HL-60/S4 treated with retinoic acid at 250 ng/mL for 4 days and 3 days (cell line): ENCODE measurements at regions not wholly inside any gene's neighbourhood (a gene's known extent, or its start where the extent isn't known, plus 50 kb on each side); places are given as distances from the start of the nearest gene placed in this dataset.

ENCODE experiments used
- in situ Hi-C: fragments of 300-500 bp; cut with MboI; formaldehyde crosslinking; loops from 2 replicates; pipeline ENCODE4 v1.7.0; 2022; ENCODE audit warnings: low sequenced_read_pairs

DNA sequence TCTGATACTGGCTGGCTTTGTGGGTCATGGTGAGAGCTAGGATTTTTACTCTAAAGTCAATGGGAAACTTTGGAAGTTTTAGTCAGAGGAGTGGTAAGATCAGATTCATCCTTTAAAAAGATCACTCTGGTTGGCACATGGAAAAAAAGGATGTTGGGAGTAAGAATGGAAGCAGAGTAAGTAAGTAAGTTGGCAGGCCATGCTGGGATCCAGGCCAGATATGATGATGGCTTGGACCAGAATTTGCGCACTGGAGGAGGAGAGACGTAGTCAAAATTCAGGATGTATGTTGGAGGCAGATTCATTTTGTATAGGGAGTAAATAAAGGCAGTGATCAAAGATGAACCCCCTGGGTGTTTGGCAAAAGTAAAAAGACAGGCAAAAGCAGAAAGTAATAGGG lies 283.3 kb upstream of the THSD7B start:
- in situ Hi-C loops = no loop called here

DNA sequence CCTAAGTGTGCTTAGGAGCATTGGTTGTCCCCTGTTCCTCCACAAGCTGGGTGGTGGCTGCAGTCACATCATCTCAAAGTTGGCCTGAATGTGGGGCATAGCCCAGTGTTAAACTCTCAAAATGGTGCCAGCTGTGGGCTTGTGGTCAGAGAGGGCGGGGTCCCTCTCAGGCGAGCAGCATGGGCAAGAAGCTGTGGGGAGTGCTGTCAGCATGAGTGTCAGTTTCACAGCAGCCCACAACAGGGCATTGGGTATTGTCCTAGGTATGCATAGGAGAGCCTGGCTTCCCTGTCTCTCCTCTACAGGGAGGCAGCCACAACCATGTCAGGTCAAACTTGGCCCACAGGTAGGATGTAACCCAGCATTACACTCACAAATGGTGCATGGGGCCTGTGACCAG lies 285.6 kb upstream of the THSD7B start:
- in situ Hi-C loops = no loop called here

DNA sequence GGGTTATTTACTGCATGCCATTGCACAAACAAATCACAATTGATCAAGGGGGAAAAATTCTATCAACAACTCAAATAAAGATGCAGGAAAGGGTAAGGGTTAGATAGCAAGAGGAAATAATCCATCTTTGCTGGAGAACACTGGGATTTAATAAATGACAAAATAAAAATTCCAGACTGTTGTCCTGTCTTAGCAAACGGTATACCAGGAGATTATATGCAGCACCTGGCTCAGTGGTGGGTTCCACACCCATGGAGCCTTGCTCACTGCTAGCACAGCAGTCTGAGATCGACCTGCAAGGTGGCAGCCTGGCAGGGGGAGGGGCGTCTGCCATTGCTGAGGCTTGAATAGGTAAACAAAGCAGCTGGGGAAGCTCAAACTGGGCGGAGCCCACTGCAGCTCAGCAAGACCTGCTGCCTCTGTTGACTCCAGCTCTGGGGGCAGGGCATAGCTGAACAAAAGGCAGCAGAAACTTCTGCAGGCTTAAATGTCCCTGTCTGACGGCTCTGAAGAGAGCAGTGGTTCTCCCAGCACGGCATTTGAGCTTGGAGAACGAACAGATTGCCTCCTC lies 296.5 kb upstream of the THSD7B start:
- in situ Hi-C loops = no loop called here

DNA sequence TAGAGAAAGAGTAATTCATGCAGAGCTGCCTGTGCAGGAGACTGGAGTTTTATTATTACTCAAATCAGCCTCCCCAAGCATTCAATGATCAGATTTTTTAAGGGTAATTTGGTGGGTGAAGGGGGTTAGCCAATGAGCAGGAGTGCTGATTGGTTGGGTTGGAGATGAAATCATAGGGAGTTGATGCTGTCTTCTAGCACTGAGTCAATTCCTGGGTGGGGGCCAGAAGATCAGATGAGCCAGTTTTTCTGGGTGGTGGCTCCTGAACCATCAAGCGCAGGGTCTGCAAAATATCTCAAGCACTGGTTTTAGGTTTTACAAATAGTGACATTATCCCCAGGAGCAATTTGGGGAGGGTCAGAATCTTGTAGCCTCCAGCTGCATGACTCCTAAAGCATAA lies 312.8 kb upstream of the THSD7B start:
- in situ Hi-C loops = no loop called here

DNA sequence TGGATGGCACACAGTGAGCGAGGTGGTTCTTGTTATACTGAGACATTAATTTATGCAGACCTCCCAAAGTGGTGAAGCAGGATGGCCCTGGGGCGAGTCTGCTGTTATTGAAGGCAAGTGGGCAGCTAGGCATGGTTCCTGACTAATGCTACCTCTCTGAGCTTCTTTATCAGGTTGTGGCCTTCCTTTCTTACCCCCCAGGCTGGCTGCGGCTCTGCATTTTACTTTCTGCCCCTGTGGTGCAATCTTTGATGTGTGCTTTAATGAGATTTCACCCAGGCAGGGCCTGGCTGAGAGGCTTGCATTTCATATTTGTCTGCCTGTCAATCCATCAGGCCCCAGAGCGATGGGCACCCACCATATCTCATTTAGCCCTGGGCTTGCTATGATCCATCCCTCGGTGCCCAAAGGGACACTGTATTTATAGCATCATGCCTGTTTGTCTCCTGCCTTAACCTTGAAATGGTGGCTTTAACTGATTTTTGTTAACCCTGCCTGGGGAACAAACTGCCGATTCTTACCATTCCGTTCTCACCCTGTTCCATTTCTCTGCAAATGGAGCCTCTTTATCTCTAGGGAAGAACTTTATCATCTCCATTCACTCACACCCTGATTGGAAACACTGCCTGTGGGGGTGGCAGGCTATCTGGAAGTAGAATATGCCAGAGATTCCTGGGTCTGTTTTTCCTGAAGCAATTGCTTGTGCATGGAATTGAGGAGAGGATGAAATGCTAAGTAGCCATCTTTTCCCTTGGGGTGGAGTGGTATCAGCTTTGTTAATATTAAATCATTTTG lies 316.2 kb upstream of the THSD7B start:
- in situ Hi-C loops = no loop called here

DNA sequence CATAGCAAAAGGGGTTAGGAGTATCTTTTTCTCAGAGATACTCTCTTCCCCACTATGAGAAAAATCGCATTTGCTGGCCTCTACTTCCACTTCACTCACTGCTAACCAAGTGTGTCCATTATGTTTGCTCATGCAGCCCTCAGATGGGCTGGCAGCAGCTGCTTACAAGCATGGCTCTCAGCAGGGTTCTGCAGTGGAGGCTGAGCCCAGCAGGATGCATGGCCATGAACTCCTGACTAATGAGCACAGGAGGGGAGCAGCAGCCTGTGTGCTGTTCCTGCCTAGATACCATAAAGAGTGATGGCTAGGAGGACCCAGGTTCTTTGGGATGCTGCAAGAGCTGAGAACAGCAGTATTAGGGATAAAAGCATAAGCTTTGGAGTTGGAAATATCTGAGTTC lies 316.9 kb upstream of the THSD7B start:
- in situ Hi-C loops = no loop called here

DNA sequence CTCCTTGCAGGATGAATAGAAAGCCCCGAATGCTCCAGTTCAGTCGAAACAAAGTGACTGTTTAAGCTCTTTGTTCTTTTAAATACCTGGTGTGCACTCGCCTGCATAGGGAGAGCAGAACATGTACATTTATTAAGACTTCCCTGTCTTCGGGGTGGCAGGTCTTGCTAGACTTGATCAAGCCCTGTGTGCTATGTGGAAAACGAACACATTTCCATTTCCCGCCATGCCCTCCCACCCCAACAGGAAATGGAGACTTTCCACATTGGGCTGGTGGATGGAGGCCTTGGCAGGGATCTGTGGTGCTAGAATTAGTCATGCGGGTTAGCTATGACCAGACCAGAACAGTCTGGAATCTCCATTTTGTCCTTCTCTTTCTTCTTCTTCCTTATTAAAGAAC lies 321.0 kb upstream of the THSD7B start:
- in situ Hi-C loops = no loop called here

DNA sequence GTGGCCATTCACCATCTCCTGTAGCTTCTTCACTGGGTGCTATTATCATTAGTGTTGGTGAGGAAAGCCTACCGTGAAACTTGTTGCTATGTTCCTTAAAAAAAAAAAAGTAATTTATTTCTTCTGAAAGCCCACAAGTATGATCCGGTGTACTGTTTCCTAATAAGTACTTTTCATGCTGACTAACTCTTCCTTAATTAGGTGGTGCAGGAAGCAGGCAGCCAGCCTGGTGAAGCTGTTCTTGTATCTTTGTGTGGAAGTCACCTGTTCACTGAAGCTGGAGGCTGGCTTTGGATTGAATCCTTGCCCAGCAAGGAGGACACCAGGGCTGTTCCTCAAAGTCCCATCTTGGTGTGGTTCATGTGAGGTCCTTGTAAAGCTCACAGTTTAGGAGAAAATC lies 321.7 kb upstream of the THSD7B start:
- in situ Hi-C loops = no loop called here

DNA sequence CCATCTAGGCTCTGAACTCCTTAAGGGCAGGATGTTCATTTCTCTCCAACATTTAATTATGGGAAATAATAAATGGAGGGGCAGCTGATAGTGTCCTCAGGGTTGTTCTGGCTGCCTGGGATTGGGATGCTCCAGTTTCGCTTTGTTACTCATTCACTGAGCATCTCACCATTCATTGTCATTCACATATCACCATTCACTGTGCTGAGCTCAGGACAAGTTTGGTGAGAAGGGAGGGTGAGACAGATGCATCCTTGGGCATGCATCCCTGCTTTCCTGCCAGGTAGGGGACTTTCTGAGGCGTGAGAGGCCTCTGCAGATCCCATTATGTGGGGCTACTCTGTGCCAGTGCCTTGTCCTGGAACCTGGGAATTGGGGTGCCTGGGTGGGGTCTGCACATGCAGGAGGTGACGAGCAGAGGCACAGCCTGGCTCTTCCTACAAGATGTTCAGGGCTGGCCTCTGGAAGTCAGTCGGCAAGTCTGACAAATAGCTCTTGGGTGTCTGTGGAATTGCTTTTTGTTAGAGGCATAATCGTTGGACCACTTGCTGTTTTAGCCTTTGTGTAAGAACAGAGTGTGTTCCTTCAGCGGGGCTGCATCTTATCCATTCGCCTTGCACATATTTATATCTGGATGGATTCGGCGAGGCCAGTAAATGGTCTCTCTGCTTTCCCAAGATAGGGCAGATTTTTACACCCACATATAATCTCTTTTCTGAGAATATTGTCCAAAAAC lies 323.2 kb upstream of the THSD7B start:
- in situ Hi-C loops = no loop called here

DNA sequence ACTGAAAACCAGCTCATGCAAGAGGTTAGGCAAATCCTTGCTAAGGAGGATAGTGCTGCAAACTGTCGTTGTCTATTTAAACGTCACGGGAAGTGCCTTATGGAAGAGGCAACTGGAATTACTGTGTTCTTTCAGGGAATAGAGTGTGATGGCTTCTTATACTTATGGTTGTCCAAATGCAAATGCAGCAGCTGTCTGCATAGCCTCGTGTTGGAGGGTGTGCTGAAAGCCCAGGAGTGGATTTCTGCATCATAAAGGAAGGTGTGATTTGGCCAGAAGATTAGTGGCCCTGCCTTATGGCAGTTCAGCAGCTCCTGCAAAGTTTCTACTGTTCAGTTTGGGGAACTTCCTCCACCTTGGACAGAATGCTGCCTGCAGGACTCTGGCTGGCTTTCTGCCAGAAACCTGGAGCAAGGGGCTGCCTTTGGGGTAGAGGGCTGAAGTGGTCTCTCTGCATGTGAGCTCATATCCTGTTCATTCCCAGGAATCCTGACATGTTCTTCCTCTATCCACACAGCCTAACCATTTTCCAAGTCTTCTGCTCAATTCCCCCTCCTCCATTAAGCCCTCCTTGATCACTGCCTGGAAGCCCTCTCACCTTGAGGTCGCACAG lies 321.2 kb upstream of the CXCR4 start:
- in situ Hi-C loops = no loop called here

DNA sequence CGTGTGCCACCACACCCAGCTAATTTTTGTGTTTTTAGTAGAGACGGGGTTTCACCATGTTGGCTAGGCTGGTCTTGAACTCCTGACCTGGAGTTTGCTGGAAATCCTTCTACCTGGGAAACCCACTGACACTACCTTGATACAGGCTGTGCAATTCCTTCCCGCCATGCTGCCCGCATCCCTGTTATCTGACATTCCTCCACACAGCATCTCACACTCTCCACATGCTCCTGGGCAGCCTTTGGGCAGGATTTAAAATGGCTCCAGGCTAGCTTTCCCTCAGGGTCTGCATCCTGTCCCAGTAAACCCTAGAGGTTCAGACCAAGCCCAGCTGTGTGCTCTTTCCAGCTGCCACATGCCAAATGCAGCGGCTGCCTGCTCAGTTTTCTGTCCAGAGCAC lies 319.5 kb upstream of the CXCR4 start:
- in situ Hi-C loops = no loop called here

DNA sequence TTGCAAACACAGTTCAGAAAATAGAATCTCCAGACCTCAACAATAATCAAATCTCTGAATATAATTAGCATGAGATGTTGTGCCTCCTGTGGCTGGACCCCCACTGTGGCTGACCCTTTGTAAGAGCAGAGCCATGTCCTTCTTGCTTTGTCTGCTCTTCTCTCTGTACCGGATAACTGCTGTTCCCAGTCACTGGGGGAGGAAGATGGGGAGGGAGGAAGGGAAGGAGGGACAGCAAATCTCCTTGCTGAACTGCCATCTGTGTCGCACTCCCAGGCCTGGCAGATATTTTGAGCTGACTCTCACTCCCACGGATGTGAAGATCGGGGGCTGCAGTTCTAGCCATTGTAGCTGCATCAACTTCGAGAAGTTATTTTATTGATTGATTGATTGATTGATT lies 319.0 kb upstream of the CXCR4 start:
- in situ Hi-C loops = no loop called here

DNA sequence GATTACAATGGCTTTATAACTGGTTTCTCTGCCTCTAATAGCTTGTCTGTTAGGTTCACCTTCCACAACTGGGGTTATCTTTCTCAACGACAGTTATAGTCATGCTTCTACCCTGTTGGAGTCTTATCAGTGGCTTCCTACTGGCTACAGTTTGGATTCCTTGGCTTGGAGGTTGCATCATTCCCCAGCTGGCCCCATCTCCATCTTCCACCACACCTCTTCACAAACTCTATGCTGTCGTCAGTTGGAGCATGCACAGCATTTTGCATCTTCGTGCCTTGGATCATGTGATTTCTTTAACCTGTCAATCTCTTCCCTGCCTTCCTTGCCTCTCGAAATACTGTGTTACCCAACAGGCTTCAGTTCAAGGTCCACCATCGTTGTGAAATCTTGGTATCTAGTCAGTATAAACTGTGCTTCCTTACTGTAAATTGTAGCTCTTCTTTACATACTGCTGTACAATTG lies 316.3 kb upstream of the CXCR4 start:
- in situ Hi-C loops = no loop called here

DNA sequence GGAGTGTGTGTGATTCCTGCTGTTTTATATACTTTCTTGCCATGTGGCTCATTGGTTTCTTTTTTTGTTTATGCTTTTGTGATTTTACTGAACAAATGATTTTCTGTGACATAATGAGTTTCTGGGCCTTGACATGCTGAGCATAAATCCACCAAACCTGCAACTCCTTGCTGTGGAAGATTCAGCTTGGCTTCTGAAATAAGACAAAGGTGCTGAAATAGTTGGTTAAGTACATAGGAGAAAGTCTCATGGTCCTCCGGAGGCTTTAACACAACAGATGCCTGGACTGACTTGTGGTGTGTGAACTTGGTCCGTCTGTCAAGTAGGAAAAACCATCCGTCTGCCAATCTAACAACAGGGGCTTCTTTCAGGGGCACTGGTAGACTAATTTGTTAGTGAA lies 315.3 kb upstream of the CXCR4 start:
- in situ Hi-C loops = no loop called here

DNA sequence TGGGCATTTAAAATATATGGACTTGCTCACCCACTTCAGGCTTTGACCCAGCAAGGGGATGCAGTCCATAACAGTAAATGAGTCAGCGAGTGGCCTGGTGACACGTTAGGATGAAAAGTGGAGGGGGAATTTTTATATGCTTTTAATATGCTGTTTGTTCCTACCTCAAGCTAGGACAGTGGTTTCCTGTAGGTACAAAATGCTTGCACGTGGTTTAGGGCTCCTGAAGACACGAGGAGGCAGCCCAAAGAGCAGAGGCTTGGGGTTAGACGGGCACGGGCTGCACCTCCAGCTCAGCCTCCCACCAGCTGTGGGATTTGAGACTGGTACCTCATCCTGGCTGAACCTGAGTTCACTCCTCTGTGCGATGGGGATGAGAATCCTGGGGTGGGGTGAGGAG lies 306.2 kb upstream of the CXCR4 start:
- in situ Hi-C loops = no loop called here

DNA sequence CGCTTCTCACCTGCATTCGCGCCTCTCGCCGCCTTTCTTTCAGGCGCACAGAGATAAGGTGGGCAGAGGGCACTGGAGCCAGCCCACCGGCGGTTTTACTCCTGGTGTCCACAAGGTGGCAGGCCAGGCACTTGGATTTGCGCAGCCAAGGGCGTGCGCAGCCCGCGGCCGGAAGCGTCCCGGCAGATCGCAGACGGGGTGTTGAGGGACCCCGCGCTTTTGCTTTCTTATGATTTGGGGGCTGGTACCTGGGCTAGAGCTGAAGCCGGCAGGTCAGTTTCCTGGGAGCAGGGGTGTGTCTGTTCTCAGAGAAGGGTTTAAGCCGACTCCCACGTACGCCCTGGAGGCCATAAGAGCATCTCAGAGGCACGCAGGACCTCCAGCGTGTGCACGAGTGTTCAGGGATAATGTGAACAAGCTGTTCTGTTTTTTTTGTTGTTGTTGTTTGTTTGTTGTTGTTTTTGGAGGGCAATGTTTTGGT lies 305.6 kb upstream of the CXCR4 start:
- in situ Hi-C loops = no loop called here

DNA sequence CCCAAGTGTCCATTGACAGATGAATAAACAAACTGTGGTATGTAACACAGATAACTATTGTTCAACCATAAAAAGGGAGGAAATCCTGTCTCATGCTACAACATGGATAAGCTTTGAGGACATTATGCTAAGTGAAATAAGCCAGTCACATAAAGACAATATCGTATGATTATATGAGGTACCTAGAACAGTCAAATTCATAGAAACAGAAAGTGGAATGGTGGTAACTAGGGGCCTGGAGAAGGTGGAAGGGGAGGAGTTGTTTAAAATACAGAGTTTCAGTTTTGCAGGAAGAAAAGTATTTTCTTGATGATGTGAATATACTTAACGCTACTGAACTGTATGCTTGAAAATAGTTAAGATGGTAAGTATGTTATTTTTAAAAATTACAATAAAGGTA lies 304.6 kb upstream of the CXCR4 start:
- in situ Hi-C loops = no loop called here

DNA sequence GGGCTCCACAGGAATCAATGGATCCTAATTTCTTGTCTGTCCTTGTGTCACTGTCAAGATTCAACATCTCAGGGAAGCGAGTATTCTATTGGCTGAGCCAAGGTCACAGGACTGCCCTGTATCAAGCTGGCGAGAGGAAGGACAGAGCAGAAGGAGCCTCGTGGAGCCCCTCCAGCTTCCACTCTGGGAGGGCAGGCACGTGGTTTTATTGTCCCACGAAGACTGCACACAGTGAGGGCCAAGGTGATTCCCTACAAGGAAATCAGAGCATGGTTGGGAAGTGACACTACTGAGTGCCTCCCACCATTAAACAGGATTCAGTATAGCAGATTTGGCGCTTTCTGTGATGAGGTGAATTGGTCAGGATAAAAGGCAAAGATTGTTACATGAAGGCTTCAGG lies 302.4 kb upstream of the CXCR4 start:
- in situ Hi-C loops = no loop called here

DNA sequence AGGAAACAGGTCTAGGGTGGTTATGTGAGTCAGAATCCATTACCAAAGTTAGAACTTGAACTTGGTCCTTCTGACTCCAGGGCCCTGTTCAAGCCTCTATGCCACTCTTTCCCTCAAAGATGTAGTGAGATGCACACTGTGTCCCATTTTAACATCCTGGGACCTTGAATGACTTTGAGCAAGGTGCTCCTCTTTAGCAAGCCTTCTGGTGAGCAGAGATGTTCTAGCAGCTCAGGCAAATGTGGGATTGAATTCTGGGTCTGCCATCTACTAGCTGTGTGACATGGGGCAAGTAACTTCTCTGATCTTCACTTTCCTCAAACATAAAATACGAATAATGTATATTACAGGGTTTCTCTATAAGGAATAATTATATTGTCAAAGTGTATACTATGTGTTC lies 294.0 kb upstream of the CXCR4 start:
- in situ Hi-C loops = no loop called here

DNA sequence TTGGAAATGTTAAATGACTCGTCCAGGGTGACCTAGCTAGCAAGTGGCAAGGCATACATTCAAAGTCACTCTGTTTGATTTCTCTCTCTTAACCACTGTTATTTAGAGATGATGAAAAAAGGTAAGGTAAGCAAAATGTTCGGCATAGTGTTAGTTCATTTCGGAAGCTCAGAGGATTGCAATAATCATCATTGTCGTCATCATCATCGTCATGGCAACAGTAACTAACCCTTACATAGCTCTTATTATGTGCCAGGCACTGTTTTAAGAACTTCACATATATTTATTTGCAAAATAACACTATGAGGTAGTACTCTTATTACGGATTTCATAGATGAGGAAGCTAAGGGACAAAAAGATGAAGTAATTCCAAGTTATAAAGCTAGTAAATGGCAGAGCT lies 292.7 kb upstream of the CXCR4 start:
- in situ Hi-C loops = no loop called here

DNA sequence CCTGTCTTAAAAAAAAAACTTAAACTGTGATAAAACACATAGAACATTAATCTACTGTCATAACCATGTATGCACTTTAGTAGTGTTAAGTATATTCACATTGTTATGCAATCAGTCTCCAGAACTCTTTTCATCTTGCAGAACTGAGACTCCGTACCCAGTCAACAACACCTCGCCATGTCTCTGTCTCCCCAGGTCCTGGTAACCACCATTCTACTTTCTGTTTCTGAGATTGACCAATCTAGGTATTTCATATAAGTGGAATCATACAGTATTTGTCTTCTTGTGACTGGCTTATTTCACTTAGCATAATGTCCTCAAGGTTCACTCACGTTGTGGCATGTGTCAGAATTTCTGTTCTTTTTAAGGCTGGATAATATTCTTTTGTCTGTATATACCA lies 290.8 kb upstream of the CXCR4 start:
- in situ Hi-C loops = no loop called here

DNA sequence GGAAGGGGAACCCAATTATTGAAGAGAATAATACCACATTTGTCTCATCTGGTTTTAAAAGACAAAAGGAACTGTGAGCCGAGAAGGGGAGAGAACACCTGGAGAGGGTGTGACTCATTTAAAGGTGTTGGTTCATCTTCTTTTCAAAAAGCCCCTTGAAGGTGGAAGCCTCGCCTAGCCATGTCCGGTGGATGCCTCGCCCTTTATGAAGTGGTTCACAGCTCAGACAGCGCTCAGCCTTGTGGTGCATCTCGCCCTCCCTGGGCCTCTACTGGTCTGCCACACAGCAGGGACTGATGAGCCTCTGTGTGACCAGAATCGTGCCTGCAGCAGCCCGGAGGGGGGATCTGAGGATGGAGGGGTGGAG lies 290.0 kb upstream of the CXCR4 start:
- in situ Hi-C loops = no loop called here
